Keratinocyte (primary cell): ENCODE measurements at regions not wholly inside any gene's neighbourhood (a gene's known extent, or its start where the extent isn't known, plus 50 kb on each side); places are given as distances from the start of the nearest gene placed in this dataset.

Source experiments
- DNase-seq: peaks from one replicate; pipeline ENCODE4 v3.0.0-alpha.2; 2011; ENCODE audit warnings: low read depth, missing footprints, low spot score
- FAIRE-seq: peaks from 2 replicates; lab custom pipeline; 2011; peaks lifted over from hg19 to GRCh38; lab: Jason Lieb, UNC
- H2AFZ ChIP-seq: 2 replicates; pipeline ENCODE4 v1.6.0; 2012; ENCODE audit warnings: low read length, control low read depth, inconsistent platforms; ENCODE audit not compliant: control insufficient read depth
- H3K27ac ChIP-seq: 2 replicates; pipeline ENCODE4 v1.5.1; 2011; ENCODE audit warnings: low read length; ENCODE audit not compliant: control insufficient read depth, insufficient read depth
- H3K27me3 ChIP-seq: 3 replicates; pipeline ENCODE4 v1.6.0; 2011; ENCODE audit warnings: low read length; ENCODE audit not compliant: control insufficient read depth, insufficient read depth; ENCODE audit errors: extremely low read depth
- H3K36me3 ChIP-seq, 2 experiments: 2 replicates in 1 of 2; 3 replicates in 1 of 2; pipeline ENCODE4 v1.5.1; 2011; ENCODE audit warnings: low read length in 2 of 2, mild to moderate bottlenecking in 1 of 2; ENCODE audit not compliant: control insufficient read depth in 2 of 2, insufficient read depth in 2 of 2; ENCODE audit errors: extremely low read depth in 1 of 2
- H3K4me1 ChIP-seq: 3 replicates; pipeline ENCODE4 v1.5.1; 2011; ENCODE audit warnings: low read length; ENCODE audit not compliant: control insufficient read depth, insufficient read depth; ENCODE audit errors: extremely low read depth
- H3K4me2 ChIP-seq: 3 replicates; pipeline ENCODE4 v1.6.0; 2011; ENCODE audit warnings: low read depth, low read length; ENCODE audit not compliant: control insufficient read depth, insufficient read depth; ENCODE audit errors: extremely low read depth
- H3K4me3 ChIP-seq, 3 experiments: fragments of 200-600 bp in 1 of 3; sonication (generic) in 1 of 3; 2 replicates in 2 of 3; 3 replicates in 1 of 3; pipeline ENCODE4 v1.5.1; 2011 to 2016; ENCODE audit warnings: low read length in 3 of 3, mild to moderate bottlenecking in 3 of 3, control low read depth in 2 of 3, inconsistent platforms in 1 of 3, low read depth in 1 of 3, mixed read lengths in 1 of 3, mixed run types in 1 of 3, moderate library complexity in 1 of 3; ENCODE audit not compliant: control insufficient read depth in 2 of 3, insufficient read depth in 2 of 3; ENCODE audit errors: extremely low read depth in 1 of 3
- H3K79me2 ChIP-seq: 2 replicates; pipeline ENCODE4 v1.6.0; 2012; ENCODE audit warnings: low read length; ENCODE audit not compliant: control insufficient read depth, insufficient read depth
- H3K9ac ChIP-seq: 3 replicates; pipeline ENCODE4 v1.6.0; 2011; ENCODE audit warnings: low read length; ENCODE audit not compliant: control insufficient read depth, insufficient read depth; ENCODE audit errors: extremely low read depth
- H3K9me1 ChIP-seq: 3 replicates; pipeline ENCODE4 v1.6.0; 2011; ENCODE audit warnings: low read length; ENCODE audit not compliant: control insufficient read depth, insufficient read depth; ENCODE audit errors: extremely low read depth
- H3K9me3 ChIP-seq: 2 replicates; pipeline ENCODE4 v1.5.1; 2012; ENCODE audit warnings: low read depth, low read length; ENCODE audit not compliant: control insufficient read depth
- H4K20me1 ChIP-seq: 3 replicates; pipeline ENCODE4 v1.6.0; 2011; ENCODE audit warnings: low read length; ENCODE audit not compliant: control insufficient read depth, insufficient read depth; ENCODE audit errors: extremely low read depth
- EZH2 ChIP-seq: IDR thresholded peaks from one replicate; pipeline ENCODE4 v1.6.1; 2012; ENCODE audit warnings: inconsistent platforms, mild to moderate bottlenecking, low read length, moderate library complexity
- dilution Hi-C: fragments of 300-500 bp; cut with MboI; formaldehyde crosslinking; loops from one replicate; pipeline ENCODE4 v1.7.0; 2020; ENCODE audit warnings: low sequenced_read_pairs; ENCODE audit not compliant: extremely low pct_ligation_motif_present
- TF ChIP-seq, protein P1 (sequence below), 3 experiments: IDR thresholded peaks in 1 of 3; conservative IDR thresholded peaks in 1 of 3; optimal IDR thresholded peaks in 1 of 3; 2 replicates in 2 of 3; 3 replicates in 1 of 3; pipeline versions ENCODE3 to v1.5.1; 2011; ENCODE audit warnings: low read length in 3 of 3, mild to moderate bottlenecking in 3 of 3, moderate library complexity in 2 of 3, control low read depth in 1 of 3, inconsistent platforms in 1 of 3; ENCODE audit not compliant: insufficient read depth in 2 of 3; ENCODE audit errors: extremely low read depth in 1 of 3

DNA sequence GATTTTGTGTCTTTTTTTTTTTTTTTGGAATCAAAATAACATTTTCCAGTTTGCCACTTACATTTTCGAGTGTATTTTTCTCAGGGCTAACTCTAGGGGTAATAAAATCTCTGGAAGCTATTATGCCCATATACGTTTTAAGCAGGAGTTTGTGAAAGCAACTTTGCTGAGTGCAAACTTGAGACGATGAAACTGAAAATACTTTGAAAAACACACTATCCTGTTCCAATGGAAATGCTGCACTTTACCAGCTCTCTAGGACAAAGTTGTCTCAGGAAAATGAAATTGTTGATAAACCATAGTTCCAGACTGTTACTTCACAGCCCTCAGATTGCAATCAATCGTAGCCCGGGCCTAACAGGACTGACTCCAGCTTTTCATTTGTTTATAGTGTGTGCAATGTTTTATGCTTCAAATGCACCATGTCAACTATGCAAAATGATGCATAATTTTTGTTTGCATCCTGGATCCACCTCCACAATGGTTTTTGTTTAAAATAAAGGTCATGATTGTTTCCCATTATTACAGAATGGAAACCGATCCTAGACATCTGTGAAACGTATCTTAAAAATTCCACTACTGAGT, 220.6 kb upstream of the PKN2 start:
- Histone ChIP-seq H3K9ac (no peak overlapping the region), H2AFZ (no peak overlapping the region), H3K9me3 (no peaks in the 10 kb centered on the region), H3K36me3 (no peaks in the 10 kb centered on the region), H3K27me3 (peaks cover 23% of the 10 kb centered on the region), H3K79me2 (no peaks in the 10 kb centered on the region), H3K4me1 (no peaks in the 10 kb centered on the region), H3K27ac (no peak overlapping the region), H3K4me2 (no peak overlapping the region), H4K20me1 (no peaks in the 10 kb centered on the region), H3K4me3 (no peak overlapping the region), H3K9me1 (no peaks in the 10 kb centered on the region)
- FAIRE-seq: no peak
- no peak for DNase-seq
- TF ChIP-seq, protein P1, sequence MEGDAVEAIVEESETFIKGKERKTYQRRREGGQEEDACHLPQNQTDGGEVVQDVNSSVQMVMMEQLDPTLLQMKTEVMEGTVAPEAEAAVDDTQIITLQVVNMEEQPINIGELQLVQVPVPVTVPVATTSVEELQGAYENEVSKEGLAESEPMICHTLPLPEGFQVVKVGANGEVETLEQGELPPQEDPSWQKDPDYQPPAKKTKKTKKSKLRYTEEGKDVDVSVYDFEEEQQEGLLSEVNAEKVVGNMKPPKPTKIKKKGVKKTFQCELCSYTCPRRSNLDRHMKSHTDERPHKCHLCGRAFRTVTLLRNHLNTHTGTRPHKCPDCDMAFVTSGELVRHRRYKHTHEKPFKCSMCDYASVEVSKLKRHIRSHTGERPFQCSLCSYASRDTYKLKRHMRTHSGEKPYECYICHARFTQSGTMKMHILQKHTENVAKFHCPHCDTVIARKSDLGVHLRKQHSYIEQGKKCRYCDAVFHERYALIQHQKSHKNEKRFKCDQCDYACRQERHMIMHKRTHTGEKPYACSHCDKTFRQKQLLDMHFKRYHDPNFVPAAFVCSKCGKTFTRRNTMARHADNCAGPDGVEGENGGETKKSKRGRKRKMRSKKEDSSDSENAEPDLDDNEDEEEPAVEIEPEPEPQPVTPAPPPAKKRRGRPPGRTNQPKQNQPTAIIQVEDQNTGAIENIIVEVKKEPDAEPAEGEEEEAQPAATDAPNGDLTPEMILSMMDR (optimal IDR thresholded peaks at IDR 0.05 in 1 of 3, IDR thresholded peaks at IDR 0.05 in 1 of 3, conservative IDR thresholded peaks at IDR 0.05 in 1 of 3; ENCODE audit: extremely low read depth in 1 of 3, insufficient read depth in 2 of 3, low read length in 3 of 3): no peak
- no peak for TF ChIP-seq EZH2
- dilution Hi-C loops: no loop called here

DNA sequence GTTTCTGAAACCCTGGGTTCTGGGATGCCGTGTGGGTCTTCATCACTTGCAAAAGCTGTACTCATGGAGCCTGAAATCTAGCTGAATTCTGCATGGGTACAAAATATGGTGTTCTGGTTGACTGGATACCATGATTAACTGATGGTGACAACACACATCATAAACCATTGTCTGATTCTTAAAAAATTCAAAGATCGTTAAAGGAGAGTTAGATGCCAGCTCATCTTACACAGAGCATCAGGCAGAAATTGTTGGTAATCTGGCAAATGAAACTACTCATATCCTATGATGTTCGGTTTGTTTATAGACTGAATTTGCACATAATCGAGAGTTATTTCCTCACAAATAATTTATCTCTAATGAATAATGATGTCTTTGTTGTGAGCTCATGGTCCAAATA, 218.1 kb upstream of the PKN2 start:
- no peak for FAIRE-seq
- Histone ChIP-seq H3K27me3 (peaks cover 23% of the 10 kb centered on the region), H3K9me3 (no peaks in the 10 kb centered on the region), H3K36me3 (no peaks in the 10 kb centered on the region), H3K9me1 (no peaks in the 10 kb centered on the region), H3K27ac (no peak overlapping the region), H3K79me2 (no peaks in the 10 kb centered on the region), H3K9ac (no peak overlapping the region), H3K4me2 (no peak overlapping the region), H3K4me1 (no peaks in the 10 kb centered on the region), H3K4me3 (no peak overlapping the region), H2AFZ (no peak overlapping the region), H4K20me1 (no peaks in the 10 kb centered on the region)
- DNase-seq: no peak
- dilution Hi-C loops: no loop called here
- TF ChIP-seq, protein P1 (optimal IDR thresholded peaks at IDR 0.05 in 1 of 3, IDR thresholded peaks at IDR 0.05 in 1 of 3, conservative IDR thresholded peaks at IDR 0.05 in 1 of 3; ENCODE audit: extremely low read depth in 1 of 3, insufficient read depth in 2 of 3, low read length in 3 of 3): no peak
- TF ChIP-seq EZH2: no peak
